Liver (tissue), 3 donors: ENCODE measurements at regions not wholly inside any gene's neighbourhood (a gene's known extent, or its start where the extent isn't known, plus 50 kb on each side); places are given as distances from the start of the nearest gene placed in this dataset.

ENCODE experiments used
- FOXA1 ChIP-seq: IDR thresholded peaks from 2 replicates; pipeline ENCODE4 v1.6.1; 2016; ENCODE audit warnings: antibody characterized with exemption
- HNF4G ChIP-seq: IDR thresholded peaks from 2 replicates; pipeline ENCODE4 v1.6.1; 2016; ENCODE audit warnings: antibody characterized with exemption
- TAF1 ChIP-seq: conservative IDR thresholded peaks from 2 replicates; pipeline ENCODE4 v1.6.1; 2016; ENCODE audit warnings: antibody characterized with exemption, mild to moderate bottlenecking
- TF ChIP-seq, protein P1 (sequence below): fragments of 150-350 bp; IDR thresholded peaks from 2 replicates; pipeline ENCODE4 v1.5.1; 2017; ENCODE audit warnings: improper control_type of control experiment, low read depth, low read length; ENCODE audit not compliant: missing input control
- donor health status: healthy.
- donor health status: healthy.

DNA sequence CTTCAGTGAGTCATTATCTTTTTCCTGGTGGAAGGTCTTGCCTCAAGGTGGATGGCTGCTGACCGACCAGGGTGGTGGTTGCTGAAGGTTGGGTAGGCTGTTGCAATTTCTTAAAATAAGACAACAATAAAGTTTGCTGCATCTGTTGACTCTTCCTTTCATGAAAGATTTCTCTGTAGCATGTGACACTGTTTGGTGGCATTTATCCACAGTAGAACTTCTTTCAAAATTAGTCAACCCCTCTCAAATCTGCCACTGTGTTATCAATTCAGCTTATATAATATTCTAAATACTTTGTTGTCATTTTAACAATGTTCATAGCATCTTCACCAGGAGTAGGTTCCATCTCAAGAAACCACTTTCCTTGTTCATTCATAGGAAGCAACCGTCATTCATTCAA, 66.8 kb upstream of the ATXN1 start:
- TF ChIP-seq, protein P1, sequence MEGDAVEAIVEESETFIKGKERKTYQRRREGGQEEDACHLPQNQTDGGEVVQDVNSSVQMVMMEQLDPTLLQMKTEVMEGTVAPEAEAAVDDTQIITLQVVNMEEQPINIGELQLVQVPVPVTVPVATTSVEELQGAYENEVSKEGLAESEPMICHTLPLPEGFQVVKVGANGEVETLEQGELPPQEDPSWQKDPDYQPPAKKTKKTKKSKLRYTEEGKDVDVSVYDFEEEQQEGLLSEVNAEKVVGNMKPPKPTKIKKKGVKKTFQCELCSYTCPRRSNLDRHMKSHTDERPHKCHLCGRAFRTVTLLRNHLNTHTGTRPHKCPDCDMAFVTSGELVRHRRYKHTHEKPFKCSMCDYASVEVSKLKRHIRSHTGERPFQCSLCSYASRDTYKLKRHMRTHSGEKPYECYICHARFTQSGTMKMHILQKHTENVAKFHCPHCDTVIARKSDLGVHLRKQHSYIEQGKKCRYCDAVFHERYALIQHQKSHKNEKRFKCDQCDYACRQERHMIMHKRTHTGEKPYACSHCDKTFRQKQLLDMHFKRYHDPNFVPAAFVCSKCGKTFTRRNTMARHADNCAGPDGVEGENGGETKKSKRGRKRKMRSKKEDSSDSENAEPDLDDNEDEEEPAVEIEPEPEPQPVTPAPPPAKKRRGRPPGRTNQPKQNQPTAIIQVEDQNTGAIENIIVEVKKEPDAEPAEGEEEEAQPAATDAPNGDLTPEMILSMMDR, result no peak
- TF ChIP-seq HNF4G (no peak), TAF1 (no peak), FOXA1 (no peak)
